Endothelial cell of umbilical vein (primary cell): ENCODE measurements at regions not wholly inside any gene's neighbourhood (a gene's known extent, or its start where the extent isn't known, plus 50 kb on each side); places are given as distances from the start of the nearest gene placed in this dataset.

Source experiments
- CTCF ChIP-seq, 2 donors: IDR thresholded peaks; 1 replicate in 1 of 2; 2 replicates in 1 of 2; pipeline ENCODE4 v1.5.1; 2011; ENCODE audit warnings: low read length in 2 of 2, mild to moderate bottlenecking in 2 of 2, moderate library complexity in 2 of 2, control low read depth in 1 of 2, inconsistent platforms in 1 of 2, low read depth in 1 of 2; ENCODE audit not compliant: insufficient read depth in 1 of 2; ENCODE audit errors: extremely low read depth in 1 of 2
- EZH2 ChIP-seq: IDR thresholded peaks from 2 replicates; pipeline ENCODE4 v1.6.1; 2012; ENCODE audit warnings: borderline replicate concordance, low read depth, mild to moderate bottlenecking, moderate library complexity, low read length, inconsistent platforms; ENCODE audit not compliant: severe bottlenecking
- GATA2 ChIP-seq: IDR thresholded peaks from 2 replicates; pipeline ENCODE4 v1.7.0; 2011; ENCODE audit warnings: low read depth, mild to moderate bottlenecking, moderate library complexity, mixed read lengths, low read length; ENCODE audit not compliant: insufficient read length, insufficient read depth
- JUN ChIP-seq: IDR thresholded peaks from 2 replicates; pipeline ENCODE4 v1.6.1; 2011; ENCODE audit warnings: borderline replicate concordance, low read depth; ENCODE audit not compliant: insufficient read length, insufficient read depth
- MAX ChIP-seq: IDR thresholded peaks from 2 replicates; pipeline ENCODE4 v1.6.1; 2011; ENCODE audit not compliant: insufficient read depth, insufficient read length
- MYC ChIP-seq: IDR thresholded peaks from one replicate; pipeline ENCODE4 v1.6.1; 2011; ENCODE audit warnings: mild to moderate bottlenecking, low read depth, low read length
- POLR2A ChIP-seq: IDR thresholded peaks from 2 replicates; pipeline ENCODE4 v1.6.1; 2012; ENCODE audit warnings: low read depth, mild to moderate bottlenecking, control low read depth, low read length
- POLR2AphosphoS5 ChIP-seq: IDR thresholded peaks from 2 replicates; pipeline ENCODE4 v1.6.1; 2012; ENCODE audit warnings: low read depth, mild to moderate bottlenecking, control low read depth, low read length, moderate library complexity; ENCODE audit not compliant: insufficient read depth

- TF ChIP-seq CTCF (IDR thresholded peaks at IDR 0.05; ENCODE audit: extremely low read depth in 1 of 2, insufficient read depth in 1 of 2, low read depth in 1 of 2, low read length in 2 of 2) (no peak), EZH2 (no peak), POLR2A (no peak), MAX (no peak), JUN (no peak), POLR2AphosphoS5 (no peak), MYC (no peak), GATA2 (no peak)
Observed at GRCh38 chr16:73319737-73320136, 271.8 kb upstream of the ZFHX3 start.
